Cerebellar cortex (tissue), 1 donor: ENCODE measurements at regions not wholly inside any gene's neighbourhood (a gene's known extent, or its start where the extent isn't known, plus 50 kb on each side); places are given as distances from the start of the nearest gene placed in this dataset.

Experiments used
- DNase-seq: peaks from one replicate; pipeline ENCODE4 v3.0.0-alpha.2; 2015; ENCODE audit warnings: low spot score

- peak; percentile 2 for DNase-seq
Observed at GRCh38 chr2:221228214-221228769, 343.8 kb downstream of the EPHA4 start.

GRCh38 chr2:221229099-221229498 is 343.0 kb downstream of the EPHA4 start:
- DNase-seq, result no peak

DNA sequence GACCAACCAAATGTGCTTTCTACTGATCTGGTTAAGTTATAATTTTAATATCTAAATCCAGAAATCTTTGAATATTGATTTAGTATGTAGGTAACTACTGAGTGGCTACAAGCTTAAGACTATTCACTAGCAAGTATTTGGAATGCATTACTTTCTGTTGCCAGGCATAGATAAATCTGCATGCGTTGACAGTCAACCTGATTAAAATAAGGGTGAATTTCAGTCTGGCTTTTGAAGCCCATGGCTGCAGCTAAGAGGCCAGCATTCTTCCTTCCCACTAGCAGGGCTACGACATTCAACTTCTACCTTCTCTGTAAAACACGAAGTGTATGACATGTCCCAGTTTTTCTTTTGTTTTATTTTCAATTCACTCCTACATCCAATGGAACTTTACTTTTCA is 340.6 kb downstream of the EPHA4 start:
- DNase-seq, result no peak

DNA sequence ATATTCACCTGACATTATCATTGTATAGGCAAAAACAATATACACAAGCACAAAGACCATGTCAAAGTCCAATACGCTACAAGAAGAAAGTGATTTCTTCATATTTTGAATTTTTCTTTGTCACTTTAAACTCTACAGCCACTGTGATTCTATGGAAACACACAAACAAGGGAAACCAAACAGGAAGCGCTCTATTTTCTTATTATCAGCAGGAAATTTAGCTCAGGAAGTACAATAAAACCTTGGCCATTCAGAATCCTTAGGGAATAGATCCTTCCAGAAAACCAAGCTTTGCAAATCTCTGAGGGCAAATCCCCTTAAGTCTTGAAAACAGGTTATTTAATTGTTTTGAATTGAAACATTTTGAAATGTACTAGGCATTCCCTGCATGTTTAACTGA is 336.2 kb downstream of the EPHA4 start:
- DNase-seq, result no peak

DNA sequence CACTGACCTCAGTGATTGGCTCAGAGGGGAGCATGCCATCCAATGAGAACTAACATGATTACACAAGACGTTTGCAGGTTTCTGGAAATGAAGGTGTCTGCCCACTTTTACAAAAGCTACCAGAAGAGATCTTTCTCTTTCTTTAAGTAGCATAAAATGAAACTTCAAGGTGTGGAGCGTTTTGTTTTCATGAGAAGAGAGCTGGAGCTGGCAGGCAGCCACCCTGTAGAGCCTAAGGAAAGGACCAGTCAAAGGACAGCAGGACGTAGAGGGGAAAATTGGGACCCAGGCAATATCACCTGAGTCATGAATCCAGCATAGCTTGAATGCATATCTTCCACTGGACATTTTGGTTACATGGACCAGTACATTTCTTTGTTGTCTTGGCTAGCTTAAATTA is 331.0 kb downstream of the EPHA4 start:
- DNase-seq, result no peak

DNA sequence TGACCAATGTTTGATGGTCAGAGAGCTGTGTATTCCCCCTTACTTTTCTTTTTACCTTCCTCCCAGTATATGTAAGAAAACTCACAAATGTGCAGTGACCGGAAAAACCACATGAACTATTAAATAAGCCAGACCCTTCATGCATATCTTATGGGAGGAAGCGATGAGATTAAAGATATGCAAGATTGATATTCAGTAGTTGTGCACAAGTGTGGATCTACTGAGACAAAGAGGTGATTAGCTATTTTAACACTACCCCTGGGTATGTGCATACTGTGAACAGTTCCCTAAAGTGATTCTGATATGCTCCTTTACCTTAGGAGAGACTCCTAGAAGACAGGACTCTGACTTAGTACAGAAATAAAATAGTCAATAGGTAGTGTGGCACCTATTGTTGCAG is 328.3 kb downstream of the EPHA4 start:
- no peak for DNase-seq

DNA sequence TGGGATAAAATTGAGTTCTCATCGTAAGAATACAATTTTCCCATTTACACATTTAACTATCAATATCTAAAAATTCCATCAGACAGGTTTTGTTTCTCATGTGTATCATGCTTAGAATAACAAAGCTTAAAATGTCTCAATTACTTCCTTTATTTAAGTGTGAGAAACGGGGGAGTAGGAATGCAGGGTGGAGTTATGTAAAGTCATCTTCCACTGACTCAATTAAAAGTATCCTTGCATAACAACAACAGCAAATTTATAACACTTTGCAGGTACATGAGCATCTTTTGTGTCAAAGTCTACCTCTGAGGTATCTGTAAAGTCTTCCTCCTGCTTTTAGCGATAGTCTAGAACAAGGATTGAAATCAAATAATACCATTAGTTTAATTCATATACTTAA is 327.1 kb downstream of the EPHA4 start:
- no peak for DNase-seq

DNA sequence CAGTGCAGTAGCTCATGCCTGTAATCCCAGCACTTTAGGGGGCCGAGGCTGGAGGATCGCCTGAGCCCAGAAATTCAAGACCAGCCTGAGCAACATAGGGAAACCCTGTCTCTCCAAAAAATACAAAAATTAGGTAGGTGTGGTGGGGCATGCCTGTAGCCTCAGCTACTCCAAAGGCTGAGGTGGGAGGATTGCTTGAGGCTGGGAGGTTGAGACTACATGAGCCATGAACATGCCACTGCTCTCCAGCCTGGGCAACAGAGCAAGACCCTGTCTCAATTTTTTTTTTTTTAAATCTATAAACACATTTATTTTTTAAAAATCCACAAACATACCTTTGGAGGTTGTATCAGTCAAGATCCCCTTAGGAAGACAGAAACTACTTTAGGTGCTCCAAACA is 326.3 kb downstream of the EPHA4 start:
- DNase-seq, result no peak

DNA sequence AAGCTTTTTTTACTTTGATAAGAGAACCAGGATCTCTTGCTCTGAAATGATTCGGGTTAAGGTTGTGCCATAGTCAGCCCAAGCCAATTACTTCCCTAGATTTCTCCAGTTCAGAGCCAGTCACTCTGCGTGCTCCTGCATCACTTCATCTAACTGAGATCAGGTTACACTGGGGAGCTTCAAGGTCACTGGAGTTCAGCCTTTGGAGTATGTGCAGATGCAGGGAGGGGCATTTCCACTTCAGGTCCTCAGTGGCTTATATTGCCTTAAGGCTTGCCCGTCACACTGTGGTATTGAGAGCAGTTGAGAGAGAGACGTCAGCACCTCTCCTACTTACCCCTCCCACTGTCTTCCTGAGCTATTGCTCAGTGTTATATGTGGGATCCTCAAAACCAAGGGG is 317.8 kb downstream of the EPHA4 start:
- DNase-seq, result no peak

DNA sequence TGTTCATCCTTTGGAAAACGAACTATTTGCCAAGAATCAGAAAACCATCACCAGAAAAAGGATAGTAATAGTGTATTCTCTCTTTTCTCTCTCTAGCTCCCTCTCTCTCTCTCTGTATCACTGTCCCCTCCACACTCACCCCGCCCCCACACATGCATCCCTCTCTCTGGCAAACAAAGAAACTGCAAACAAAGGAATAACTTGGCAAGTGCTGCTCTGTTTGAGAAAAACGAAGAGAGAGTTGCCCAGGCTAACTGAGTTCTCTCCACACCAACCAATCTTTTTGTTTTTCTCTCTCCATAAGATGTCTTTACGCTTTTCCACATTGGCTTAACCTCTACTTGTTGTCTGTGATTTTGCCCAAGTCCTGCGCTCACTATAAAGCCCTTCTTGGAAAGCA is 316.2 kb downstream of the EPHA4 start:
- DNase-seq, result no peak

DNA sequence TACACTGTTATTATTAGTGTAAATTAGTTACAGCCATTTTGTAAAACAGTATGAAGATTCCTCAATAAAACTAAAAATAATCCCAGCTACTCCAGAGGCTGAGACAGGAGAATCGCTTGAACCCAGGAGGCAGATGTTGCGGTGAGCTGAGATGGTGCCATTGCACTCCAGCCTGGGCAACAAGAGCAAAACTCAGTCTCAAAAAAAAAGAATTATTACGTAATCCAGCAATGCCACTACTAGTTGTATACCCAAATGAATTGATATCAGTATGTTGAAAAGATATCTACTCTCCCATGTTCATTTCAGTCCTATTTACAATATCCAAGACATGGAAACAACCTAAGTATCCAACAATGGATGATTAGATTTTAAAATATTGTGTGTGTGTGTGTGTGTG is 313.6 kb downstream of the EPHA4 start:
- DNase-seq, result no peak

DNA sequence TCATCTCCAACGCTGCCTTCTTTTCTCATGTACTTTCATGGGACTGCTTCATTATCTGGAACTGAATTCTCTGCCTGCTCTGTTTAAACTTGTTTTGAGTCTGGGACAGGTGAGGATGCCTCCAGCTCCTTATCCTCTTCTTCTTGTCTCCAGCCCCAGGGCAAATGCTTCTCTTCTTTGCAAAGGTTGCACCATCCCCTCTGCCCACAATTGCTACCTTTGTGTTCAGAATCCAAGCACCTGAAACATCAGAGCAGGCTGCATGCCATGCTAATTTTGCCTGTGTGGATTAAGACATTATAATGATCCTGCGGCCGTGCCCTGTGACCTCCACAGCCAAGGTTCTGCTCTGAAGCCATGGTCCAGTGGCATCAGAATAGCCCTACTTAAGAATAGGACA is 309.5 kb downstream of the EPHA4 start:
- no peak for DNase-seq

- DNase-seq, result no peak
Observed at GRCh38 chr2:221263573-221263972, 308.5 kb downstream of the EPHA4 start.

DNA sequence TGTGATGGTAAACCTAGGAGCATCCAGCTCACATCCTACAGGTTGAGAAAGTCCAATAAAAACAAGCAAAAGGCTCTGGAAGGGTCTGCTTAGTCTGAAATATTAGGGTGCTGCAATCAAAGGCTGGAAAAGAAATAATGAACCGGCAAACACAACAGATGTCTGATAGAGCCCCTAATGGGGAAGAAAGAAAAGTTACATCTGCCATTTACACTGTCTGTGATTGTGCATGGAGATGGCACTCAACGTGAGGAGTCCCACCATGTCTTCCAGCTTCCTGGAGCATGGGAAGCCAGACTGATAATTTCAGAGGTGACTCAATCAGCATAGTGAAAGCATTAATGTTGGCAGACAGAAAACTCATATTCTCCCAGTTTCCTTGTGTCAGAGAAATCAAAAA is 307.8 kb downstream of the EPHA4 start:
- DNase-seq, result no peak

DNA sequence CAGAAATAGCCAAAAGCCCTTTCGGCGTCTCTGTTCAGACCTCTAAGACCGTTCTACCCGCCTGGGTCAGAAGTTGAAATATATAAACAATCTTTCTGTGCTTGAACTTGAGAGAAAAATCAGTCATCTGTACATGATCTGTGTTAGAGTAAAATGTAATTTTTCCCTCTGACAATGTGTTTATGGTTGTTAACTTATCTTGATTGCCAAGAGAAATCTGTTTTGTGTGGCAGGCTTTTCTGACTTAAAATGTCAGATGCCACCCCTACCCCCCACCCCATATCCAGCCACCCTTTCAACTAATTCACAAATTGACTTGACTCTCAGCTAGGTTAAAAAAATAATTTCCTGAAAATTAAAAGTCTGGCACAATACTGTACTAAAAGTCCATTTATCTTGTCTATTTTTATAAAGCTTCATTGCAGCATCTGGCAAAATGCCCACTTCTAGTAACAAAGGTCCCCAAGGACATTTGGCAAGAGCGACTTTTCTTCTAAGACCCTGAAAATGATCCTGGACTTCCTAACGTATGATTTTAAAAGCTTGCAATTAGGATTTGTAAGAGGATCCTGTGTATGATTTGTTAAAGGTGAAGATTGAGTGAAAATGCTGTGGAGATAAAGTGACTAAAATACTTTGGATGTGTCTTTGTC is 304.2 kb downstream of the EPHA4 start:
- no peak for DNase-seq

GRCh38 chr2:221268631-221269030 is 303.5 kb downstream of the EPHA4 start:
- no peak for DNase-seq

GRCh38 chr2:221270806-221271205 is 301.3 kb downstream of the EPHA4 start:
- no peak for DNase-seq

DNA sequence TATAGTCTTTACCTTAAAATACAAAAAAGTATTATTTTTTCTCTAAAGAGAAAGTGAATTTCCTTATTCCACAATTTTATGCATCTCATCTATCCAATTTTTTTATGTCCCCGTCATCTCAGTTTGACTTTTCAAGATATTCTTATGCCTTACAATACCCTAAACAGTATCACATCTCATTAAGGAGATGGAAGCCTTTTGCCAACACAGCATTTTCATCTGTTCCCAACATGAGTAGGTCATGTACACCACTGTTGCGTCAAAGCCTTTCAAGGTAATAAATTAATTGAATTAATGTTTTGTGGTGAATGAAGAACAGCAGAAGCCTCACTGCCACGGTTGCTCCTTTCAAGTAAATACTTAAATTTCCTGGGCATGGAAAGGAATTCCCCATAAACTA is 299.4 kb downstream of the EPHA4 start:
- no peak for DNase-seq

- no peak for DNase-seq
Observed at GRCh38 chr2:221276033-221276432, 296.1 kb downstream of the EPHA4 start.

DNA sequence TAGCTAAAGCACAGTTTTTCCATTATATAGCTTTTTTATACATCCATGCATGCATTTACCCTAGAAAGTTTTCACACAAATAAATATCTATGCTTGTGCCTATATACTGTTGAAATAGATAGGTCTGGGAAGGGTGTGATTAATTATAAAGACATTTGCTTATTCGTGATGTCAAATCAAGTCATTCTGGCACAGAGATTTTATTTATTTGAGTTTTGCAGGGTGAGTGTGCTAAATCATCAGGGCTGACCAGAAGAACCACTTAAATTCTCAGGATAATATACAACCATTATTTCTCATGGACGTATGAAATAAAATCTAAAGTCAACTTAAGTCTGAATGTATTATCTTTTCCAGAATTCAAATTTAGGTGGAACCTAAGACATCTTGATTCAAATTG is 295.5 kb downstream of the EPHA4 start:
- no peak for DNase-seq

GRCh38 chr2:221282386-221282785 is 289.7 kb downstream of the EPHA4 start:
- no peak for DNase-seq

- DNase-seq, result no peak
Observed at GRCh38 chr2:221283896-221284545, 288.1 kb downstream of the EPHA4 start.

DNA sequence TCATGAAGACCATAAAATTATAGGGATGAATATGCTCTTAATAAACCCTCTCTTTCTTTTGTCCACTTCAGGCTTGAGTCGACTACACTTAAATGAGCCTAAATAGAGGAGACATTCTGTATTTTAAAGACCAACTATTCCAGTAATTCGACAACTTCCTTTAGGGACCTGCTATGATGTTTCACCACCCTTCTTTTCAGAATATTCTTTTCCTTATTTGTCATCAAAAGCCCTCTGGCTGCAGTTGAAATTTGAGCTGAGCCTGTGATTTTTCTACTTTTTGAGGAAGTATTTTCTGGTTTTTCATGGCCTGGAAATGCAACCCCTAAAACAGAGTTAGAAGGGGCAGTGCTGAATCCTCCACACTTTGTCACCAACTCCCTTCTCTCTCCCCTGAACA is 287.0 kb downstream of the EPHA4 start:
- no peak for DNase-seq

DNA sequence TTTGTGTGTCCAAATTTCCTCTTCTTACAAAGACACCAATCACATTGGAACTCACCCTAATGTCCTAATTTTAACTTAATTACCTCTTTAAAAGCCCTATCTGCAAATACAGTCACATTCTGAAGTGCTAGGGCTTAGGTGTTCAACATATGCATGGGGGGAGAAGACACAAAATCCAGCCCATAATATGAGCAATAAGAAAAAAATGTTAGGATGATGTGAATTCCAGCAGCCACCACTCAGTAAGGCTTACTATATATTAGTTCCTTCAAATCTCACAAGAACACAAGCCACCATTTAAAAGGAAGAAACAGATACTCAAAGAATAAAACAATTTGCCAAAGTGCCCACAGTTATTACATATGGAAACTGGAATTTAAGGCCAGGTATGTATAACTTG is 285.7 kb downstream of the EPHA4 start:
- DNase-seq, result no peak
